Left forelimb (tissue), 1 donor: ENCODE measurements at regions not wholly inside any gene's neighbourhood (a gene's known extent, or its start where the extent isn't known, plus 50 kb on each side); places are given as distances from the start of the nearest gene placed in this dataset.
"Not testable (repeated sequence)": the region's sequence is repeated elsewhere in the genome, so short reads cannot be mapped to it uniquely, and the experiment has no call there.

Experiments
- DNase-seq: peaks from one replicate; pipeline ENCODE4 v3.0.0-alpha.2; 2018; ENCODE audit warnings: low spot score

DNA sequence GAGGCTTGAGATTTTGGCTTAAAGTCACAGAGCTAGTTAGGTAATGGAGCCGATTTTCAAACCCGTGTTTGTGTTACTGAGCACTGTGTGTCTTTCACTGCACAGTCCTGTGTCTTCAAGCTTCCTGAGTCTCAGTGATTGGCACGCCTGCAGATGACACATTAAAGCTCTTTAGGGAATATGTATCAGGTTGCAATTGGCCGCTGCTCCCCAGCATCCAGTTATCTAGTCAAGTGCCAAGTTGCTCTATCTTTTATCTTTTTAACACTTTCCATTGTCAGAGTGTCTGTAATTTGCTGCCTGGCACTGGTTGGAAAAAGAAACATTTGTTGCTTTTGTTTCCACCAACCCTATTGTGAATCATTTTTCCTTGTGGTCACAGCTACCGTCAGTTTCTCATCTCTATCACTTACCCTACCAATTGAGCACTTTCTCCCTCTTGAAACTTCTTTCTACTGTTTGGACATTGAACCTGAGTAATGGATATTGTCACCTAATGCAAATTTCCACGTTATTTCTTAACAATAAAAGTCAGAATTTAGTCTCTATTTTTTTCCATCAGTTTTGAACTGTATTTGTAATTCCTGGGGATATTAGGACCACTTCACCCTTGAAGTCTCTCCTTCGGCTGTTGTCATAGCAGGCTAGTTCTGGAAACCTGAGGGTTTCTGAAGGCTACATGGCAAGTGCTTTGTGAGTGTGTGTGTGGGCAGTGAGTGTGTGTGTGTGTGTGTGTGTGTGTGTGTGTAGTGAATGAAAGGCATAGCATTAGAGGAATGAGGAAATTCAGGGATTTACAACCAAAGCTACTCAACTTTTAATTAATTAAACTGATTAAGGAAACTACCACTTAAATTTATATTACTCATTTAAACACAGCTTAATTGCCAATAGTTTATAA, 274.3 kb downstream of the ISL1 start:
- no peak for DNase-seq

DNA sequence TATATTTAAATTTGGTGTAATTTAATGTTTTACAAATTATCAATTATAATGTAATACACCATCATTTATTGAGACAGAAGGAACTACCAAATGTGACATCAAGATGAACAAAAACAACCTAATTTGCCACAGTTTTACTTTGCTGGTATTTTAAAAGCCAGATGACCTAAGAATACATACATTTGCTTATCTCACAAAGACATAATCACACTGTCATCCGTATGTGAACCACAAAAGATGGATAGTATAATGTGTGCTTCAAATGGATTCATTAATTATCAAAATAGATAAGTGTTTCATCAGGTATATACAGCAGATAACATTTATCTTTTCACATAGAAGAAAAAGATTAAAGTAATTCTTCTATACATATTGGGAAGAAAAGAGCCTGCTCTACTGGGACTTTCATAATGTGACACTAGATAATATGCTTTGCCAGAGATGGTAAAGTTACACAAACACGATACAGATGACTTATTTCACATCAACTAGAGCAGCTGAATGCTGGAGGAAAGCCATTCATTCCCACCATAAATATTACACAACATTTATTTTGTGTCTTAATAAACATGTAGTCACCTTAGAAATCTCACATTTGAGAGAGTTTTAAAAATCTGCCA, 278.5 kb downstream of the ISL1 start:
- no peak for DNase-seq

DNA sequence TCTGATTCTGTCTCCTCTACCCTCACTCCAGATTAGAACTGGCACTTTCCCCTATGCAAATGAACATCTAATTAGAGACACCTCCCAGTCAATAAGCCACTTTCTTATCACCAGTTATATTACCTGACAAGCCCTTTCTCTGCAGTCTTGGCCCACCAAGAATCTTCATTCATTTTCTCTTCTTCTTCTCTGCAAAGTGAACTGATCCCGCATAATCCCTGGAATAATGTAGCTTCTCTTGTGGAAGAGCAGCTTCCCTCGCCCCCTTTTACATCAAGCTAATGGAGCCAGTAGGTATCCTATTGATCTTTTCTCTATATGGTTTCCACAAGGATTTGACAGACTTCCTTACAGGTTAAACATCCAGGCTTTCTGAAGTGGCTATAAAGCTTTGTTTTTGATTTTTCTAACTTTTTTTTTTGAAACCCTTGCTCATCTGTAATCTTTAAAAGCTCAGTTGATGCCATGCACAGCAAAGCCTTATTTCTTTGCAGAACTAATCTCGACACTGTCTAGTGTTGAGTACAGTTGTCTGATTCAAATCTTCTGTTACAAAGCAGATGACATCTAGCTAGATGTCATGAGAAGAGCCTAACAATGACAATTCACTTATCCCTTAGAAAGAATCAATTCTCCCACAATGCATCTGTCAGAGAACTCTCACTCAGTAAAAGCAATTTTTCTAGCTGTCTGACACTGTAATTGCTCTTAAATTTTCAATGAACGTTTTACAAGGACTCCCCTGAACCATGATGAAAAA, 281.4 kb downstream of the ISL1 start:
- no peak for DNase-seq

DNA sequence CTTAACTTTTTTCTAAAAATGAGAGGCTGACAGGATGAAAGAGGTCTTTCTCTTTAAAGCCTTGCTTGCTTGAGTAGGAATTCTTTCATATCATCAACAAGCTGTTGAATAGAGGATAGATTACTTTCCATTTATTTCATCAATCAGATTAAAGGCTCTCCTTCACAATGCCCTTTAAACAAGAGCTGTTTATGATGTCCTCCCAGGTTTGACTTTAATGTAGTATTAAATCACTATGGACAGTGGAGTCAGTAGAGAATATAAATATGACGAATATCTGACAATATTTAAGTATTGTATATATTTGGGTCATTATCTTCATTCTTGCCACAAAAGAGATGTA, 282.0 kb downstream of the ISL1 start:
- no peak for DNase-seq

DNA sequence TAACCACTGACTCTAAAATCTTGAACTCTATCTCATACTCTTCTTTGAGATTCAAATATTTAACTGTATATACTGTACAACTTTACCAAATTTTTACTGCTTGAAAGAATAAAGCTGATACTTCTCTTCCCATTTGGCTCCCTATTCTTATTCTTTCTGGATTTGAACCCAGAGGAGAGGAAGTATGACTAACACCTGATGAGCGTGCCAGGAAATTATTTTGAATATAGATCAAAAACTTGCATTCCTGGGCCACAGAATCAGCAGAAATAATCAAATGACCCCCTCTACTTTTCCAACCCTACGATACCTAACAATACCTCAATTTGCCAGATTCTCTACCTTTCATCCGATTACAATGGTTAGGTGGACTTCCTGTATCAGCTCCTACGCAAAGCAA, 285.8 kb downstream of the ISL1 start:
- no peak for DNase-seq

DNA sequence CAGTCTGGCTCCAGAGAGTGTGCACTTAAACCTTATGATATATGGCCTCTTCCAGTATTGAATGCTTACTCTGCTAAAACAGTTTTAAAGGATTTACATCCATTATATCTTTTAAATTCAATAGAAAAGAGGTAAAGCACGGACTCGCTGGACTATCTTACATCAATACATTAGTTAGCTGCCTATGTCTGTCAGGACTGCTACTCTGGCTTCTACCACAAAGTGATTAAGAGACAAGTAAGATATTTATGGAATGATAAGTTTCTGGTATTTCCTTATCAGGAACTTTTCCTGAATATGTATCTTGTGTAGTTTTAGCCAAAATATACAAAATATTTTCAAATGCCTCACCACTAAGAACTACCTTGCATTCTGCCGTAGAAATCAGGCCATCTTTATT, 295.1 kb downstream of the ISL1 start:
- DNase-seq, result no peak

DNA sequence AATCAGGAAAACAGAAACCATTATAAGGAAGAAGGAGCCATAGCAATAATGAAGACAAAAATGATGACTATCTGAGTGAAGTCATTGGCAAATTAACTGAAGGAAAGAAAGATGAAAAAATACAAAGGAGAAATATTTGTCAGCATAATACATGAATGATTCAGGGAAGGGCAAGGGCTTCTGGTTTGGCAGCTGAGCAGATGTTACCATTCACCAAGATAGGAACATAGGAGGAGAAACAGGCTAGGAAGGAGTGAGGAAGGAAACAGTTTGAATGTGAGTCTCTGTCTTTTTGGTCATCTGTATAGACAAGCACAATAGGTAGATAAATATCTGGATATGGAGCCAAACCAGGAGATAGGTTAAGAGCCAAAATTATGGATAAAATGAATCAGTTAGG, 296.0 kb downstream of the ISL1 start:
- DNase-seq, result no peak

DNA sequence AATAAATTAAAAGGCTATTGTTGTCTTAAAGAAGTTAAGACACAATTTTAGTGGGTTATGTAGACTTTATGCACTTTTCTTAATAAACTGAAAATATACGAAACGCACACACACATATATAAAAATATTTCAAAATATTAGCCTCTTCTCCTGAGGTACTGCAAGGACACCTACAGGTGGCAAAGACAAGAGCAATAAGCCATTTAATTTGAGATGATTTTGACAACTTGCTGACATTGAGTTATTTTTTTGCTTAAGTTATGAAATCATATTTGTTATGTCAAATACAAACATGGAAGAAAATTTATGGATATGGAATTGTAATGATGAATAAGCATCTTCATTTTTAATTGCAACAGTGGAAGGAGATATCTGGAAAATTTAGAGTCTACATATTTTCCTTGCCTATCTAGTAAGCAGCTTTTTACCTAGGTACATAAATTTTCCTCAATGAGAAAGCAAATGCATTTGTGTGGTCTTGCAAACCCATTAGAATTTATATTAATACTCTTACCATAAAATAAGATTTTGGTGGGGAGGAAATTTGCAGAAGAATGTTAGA, 301.6 kb downstream of the ISL1 start:
- no peak for DNase-seq

DNA sequence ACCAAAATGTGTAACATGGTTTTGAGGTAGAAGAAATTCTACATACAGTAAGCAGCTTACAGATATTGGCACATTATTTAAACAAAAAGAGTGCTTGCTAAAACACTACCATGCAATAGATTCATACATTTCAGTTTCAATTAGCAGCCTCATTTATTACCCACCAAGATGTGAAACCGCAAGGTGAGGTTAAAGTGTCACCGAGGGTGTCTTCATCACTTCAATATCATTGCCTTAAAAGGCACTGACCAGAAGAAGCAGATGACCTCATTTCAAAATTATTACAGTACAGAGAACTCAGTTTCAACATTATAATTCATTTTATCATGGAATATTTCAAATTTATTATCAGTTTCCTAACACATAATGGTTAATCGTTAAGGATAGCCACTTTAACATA, 302.2 kb downstream of the ISL1 start:
- no peak for DNase-seq

DNA sequence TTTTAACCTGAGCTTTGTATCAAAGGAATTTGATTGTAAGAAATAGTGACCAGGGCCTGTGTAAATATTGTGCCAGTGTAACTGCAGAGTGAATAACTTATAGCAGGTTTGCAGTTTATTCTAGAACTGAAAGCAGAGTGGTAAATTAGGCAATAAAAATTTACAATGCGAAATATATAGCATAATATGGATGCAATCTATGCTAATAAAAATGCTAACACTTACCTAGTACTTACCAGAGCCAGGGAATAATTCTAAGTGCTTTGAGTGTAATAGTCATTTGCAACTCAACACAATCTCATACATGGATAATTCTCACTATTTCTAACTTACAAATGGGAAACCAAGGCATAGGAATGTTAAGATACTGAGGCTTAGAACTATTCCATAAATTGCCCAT, 303.4 kb downstream of the ISL1 start:
- no peak for DNase-seq

DNA sequence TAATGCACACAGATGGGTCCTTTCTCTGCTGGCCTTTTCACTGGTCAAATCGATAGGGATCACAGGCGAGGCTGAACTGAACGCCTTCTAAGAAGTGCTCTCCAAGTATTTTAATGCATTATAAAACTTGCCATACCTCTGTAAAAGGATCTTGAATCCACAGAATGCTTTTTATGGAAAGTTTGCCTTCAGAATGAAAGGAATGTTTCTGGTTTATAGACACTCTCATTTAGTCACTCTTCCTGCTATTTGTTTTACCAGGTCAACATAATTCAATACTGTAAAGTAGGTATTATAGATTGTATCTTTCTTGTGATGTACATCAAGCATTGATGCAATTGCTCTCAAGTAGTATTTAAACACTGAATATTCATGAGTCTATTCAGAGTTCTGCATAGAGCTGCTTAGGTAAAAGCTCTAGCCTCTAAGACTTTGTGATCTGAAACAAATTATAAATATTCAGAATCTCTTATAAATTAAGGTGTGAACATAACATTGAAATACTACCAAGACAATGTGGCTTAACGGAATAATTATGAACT, 308.4 kb downstream of the ISL1 start:
- DNase-seq, result no peak

DNA sequence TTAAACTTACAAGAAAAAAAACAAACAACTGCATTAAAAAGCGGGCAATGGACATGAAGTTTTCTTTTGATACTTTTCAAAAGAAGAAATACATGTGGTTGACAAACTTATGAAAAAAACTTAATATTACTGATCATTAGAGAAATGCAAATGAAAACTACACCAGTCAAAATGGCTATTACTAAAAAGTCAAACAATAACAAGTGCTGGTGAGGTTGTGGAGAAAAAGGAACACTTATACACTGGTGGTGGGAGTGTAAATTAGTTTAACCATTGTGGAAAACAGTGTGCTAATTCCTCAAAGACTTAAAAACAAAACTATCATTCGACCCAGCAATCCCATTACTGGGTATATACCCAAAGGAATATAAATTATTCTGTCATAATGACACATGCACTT, 311.6 kb downstream of the ISL1 start:
- DNase-seq, result no peak

DNA sequence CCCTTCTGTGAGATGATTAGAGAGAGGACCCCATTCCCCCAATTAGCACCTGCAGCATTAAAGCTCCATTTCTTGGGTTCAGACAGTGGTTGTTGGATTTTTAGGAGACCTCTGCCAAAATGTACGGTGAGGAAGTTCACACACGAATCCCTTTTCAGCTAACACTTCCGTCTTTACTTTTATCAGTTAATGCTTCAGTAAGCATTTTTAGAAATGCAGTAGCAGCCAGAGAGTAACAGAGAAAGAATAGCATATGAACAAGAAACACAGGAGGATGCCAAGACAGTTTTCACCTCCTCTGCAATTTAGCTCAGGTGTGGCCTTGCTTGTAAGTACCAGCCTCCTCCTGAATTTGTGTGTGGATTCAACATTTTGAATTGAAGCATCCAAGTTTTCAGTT, 312.9 kb downstream of the ISL1 start:
- no peak for DNase-seq

DNA sequence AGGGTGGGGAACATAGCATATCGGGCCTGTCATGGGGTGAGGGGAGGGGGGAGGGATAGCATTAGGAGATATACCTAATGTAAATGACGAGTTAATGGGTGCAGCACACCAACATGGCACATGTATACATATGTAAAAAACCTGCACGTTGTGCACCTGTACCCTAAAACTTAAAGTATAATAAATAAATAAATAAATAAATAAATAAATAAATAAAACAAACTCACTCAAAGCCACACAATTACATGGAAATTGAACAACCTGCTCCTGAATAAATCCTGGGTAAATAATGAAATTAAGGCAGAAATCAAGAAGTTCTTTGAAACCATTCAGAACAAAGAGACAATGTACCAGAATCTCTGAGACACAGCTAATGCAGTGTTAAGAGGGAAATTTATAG, 318.8 kb downstream of the ISL1 start:
- not testable (repeated sequence) for DNase-seq

DNA sequence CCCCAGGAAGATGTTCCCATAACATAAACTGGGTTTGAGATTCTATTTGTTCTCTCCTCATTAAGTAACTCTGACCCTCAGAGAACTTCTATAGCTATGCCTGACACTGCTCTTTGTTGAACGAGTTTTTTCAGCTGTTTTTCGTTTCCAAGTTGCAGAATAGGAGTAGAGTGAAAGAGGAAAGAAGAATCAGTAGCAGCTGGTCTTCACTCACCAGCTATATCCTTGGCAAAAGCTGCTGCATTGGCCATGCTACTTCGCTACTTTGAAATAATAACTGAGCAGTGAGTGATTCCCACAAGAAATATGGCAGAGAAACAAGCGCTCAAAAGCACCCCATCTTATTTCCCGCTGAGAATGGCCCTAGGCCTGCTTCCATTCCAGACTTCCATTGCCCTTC, 329.0 kb downstream of the ISL1 start:
- no peak for DNase-seq

DNA sequence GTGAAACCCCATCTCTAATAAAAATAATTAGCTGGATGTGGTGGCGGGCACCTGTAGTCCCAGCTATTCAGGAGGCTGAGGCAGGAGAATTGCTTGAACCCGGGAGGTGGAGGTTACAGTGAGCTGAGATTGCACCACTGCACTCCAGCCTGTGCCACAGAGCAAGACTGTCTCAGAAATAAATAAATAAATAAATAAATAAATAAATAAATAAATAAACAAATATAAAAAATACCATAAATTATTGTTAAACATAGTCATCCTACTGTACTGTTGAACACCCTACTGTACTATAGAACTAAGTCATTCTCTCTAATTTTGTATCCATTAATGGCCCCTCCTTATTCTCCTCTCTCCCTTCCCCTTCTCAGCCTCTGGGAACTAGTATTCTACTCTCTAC, 332.2 kb downstream of the ISL1 start:
- not testable (repeated sequence) for DNase-seq

DNA sequence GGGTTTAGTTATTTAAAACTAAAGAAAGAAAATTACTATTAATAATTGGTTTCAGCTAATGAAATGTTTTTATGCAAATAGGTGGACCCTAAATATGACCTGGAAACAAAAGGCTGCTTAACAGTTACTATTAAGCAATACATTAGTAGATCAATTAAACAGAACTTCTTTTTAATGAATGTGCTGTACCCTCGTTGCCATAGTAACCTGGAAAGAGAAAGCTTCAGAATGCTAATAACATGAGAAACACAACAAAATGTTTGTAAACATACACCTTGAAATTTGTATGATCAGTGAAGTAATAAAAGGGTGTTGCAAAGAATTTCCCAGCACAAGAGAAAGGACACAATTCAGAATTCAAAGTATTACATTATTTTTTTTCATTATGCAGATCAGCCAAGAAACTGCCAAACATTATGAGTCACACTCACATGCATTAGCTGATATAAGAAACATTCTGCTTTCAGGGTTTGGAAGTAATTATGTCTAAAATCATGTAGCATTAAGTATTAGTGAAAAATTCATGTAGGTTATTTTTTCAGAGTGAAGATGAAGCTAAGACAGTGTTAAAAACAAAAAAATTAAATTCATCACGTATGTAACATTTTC, 348.3 kb downstream of the ISL1 start:
- DNase-seq, result no peak

DNA sequence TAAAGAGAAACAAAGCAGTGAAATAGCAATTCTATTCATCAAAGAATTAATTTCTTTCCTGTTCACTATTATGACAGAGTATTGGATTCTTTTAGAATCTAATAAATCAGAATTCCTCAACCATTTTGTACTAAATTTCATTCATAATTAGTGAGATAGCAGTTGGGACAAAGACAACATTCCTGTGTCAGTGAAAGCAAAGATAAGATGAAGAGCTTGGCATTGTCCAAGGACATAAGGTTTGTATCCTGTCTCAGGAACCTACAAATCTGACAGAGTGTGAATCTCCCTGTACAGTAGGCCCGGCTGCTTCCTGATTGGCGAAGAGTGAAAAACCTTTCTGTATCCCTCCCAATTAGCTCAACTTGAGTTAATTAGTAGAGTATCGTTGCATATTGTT, 349.1 kb downstream of the ISL1 start:
- no peak for DNase-seq

DNA sequence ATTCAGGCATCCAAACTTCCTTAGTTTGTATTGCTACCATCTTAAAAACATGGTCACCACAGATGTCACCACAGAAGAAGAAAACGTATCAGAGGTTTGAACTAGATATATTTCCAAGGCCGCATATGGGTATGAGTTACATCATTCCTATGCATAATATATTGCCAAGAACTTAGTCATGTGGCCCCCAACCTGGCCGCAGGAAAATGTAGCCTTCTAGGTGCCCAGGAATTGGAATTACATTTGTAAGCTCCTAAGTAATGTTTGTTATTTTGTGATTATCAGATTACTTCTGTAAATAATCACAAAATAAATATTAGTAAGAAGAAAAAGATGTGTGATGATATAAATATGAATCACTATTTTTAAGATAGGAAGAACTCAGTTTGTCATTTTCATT, 351.4 kb downstream of the ISL1 start:
- DNase-seq, result no peak

DNA sequence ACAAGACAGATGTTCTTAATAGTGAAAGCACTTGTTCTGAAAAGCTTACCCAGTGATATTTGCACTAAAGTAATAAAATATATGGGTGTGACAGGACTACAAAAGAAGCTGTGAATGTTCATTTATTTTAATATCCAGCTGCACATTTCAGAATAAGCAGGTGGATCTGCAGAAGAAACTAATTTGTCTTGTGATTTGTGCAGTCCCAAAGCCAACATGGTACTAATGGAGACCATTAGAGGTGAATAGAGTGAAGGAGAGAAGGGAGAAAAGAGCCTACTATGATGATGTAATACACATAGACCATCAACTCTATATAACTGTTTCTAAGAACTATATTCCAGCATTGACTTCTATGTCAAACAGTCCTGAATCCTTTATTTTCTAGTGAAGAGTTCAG, 362.8 kb downstream of the ISL1 start:
- no peak for DNase-seq

DNA sequence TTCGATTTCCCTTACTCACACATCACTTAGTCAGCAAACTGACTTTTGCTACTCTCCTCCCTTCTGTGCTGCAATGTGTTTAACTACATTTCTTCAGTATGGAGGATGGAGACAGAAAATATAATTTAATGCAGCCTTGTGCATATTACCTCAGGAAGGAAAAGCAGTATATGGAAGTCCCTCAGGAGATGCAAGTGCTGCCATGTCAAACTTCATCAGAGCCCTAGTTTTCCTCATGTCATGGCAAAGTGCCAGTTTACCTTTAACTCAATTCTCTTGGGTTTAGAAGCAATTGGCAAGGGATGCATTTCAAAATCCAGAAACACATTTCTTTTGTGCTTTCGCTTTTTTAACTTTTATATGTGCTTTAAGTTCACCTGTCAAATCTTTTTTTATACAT, 365.4 kb downstream of the ISL1 start:
- DNase-seq, result no peak
